SU-DHL-6 (cell line): ENCODE measurements at regions not wholly inside any gene's neighbourhood (a gene's known extent, or its start where the extent isn't known, plus 50 kb on each side); places are given as distances from the start of the nearest gene placed in this dataset.

Experiments
- EZH2phosphoT487 ChIP-seq: fragments of 200-600 bp; sonication (generic), shearing (Covaris generic); conservative IDR thresholded peaks from 2 replicates; pipeline ENCODE4 v1.6.1; 2018; ENCODE audit warnings: mild to moderate bottlenecking, antibody characterized with exemption, low read length, moderate library complexity, mixed read lengths
- TF ChIP-seq, protein P1 (sequence below): fragments of 200-600 bp; sonication (generic); IDR thresholded peaks from one replicate; pipeline ENCODE4 v1.5.1; 2017; ENCODE audit warnings: antibody characterized with exemption, mild to moderate bottlenecking, low read length, moderate library complexity; ENCODE audit not compliant: insufficient read depth, poor library complexity, severe bottlenecking

DNA sequence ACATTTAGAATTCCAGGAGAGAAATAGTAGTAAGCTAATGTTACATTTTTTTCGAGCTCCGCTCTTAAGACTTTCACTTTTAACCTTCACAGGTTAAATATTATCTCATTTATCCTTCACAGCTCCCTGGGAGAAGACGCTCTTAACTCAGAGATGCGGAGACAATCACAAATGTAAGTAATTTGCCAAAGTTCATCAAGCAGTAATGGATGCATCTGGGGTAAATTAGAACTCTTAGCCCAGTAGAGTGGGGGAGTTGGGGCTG lies 168.5 kb downstream of the SPP2 start:
- no peak for TF ChIP-seq EZH2phosphoT487
- TF ChIP-seq, protein P1, sequence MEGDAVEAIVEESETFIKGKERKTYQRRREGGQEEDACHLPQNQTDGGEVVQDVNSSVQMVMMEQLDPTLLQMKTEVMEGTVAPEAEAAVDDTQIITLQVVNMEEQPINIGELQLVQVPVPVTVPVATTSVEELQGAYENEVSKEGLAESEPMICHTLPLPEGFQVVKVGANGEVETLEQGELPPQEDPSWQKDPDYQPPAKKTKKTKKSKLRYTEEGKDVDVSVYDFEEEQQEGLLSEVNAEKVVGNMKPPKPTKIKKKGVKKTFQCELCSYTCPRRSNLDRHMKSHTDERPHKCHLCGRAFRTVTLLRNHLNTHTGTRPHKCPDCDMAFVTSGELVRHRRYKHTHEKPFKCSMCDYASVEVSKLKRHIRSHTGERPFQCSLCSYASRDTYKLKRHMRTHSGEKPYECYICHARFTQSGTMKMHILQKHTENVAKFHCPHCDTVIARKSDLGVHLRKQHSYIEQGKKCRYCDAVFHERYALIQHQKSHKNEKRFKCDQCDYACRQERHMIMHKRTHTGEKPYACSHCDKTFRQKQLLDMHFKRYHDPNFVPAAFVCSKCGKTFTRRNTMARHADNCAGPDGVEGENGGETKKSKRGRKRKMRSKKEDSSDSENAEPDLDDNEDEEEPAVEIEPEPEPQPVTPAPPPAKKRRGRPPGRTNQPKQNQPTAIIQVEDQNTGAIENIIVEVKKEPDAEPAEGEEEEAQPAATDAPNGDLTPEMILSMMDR: no peak
